ENCODE measurements at regions not wholly inside any gene's neighbourhood (a gene's known extent, or its start where the extent isn't known, plus 50 kb on each side); places are given as distances from the start of the nearest gene placed in this dataset.

- no peak for DNase-seq (ENCODE audit: extremely low read depth, low read depth)
Observed at GRCh38 chr21:19767546-19767945, 1230.7 kb upstream of the NCAM2 start.

GRCh38 chr21:19771881-19772280 is 1226.3 kb upstream of the NCAM2 start:
- DNase-seq (ENCODE audit: extremely low read depth, low read depth): no peak

- DNase-seq (ENCODE audit: extremely low read depth, low read depth): no peak
Observed at GRCh38 chr21:19776076-19776475, 1222.1 kb upstream of the NCAM2 start.

- no peak for DNase-seq (ENCODE audit: extremely low read depth, low read depth)
Observed at GRCh38 chr21:19781881-19782652, 1216.1 kb upstream of the NCAM2 start.

GRCh38 chr21:19785941-19786340 is 1212.3 kb upstream of the NCAM2 start:
- no peak for DNase-seq (ENCODE audit: extremely low read depth, low read depth)

- no peak for DNase-seq (ENCODE audit: extremely low read depth, low read depth)
Observed at GRCh38 chr21:19792004-19792403, 1206.2 kb upstream of the NCAM2 start.

- DNase-seq (ENCODE audit: extremely low read depth, low read depth): no peak
Observed at GRCh38 chr21:19807201-19807600, 1191.0 kb upstream of the NCAM2 start.

- DNase-seq (ENCODE audit: extremely low read depth, low read depth): no peak
Observed at GRCh38 chr21:19810779-19811178, 1187.4 kb upstream of the NCAM2 start.

- DNase-seq (ENCODE audit: extremely low read depth, low read depth): no peak
Observed at GRCh38 chr21:19830446-19830845, 1167.8 kb upstream of the NCAM2 start.

GRCh38 chr21:19832551-19832950 is 1165.7 kb upstream of the NCAM2 start:
- DNase-seq (ENCODE audit: extremely low read depth, low read depth): no peak

GRCh38 chr21:19833082-19833481 is 1165.1 kb upstream of the NCAM2 start:
- DNase-seq (ENCODE audit: extremely low read depth, low read depth): no peak

- DNase-seq (ENCODE audit: extremely low read depth, low read depth): no peak
Observed at GRCh38 chr21:19842601-19843000, 1155.6 kb upstream of the NCAM2 start.

GRCh38 chr21:19844334-19844733 is 1153.9 kb upstream of the NCAM2 start:
- no peak for DNase-seq (ENCODE audit: extremely low read depth, low read depth)

GRCh38 chr21:19850157-19850556 is 1148.1 kb upstream of the NCAM2 start:
- no peak for DNase-seq (ENCODE audit: extremely low read depth, low read depth)

GRCh38 chr21:19853061-19853460 is 1145.1 kb upstream of the NCAM2 start:
- DNase-seq (ENCODE audit: extremely low read depth, low read depth): no peak

- DNase-seq (ENCODE audit: extremely low read depth, low read depth): no peak
Observed at GRCh38 chr21:19853709-19854575, 1144.3 kb upstream of the NCAM2 start.

- DNase-seq (ENCODE audit: extremely low read depth, low read depth): no peak
Observed at GRCh38 chr21:19855522-19855921, 1142.7 kb upstream of the NCAM2 start.

GRCh38 chr21:19864476-19864875 is 1133.7 kb upstream of the NCAM2 start:
- DNase-seq (ENCODE audit: extremely low read depth, low read depth): no peak

GRCh38 chr21:19870682-19871081 is 1127.5 kb upstream of the NCAM2 start:
- DNase-seq (ENCODE audit: extremely low read depth, low read depth): no peak

GRCh38 chr21:19874521-19874920 is 1123.7 kb upstream of the NCAM2 start:
- DNase-seq (ENCODE audit: extremely low read depth, low read depth): no peak

GRCh38 chr21:19878133-19878532 is 1120.1 kb upstream of the NCAM2 start:
- DNase-seq (ENCODE audit: extremely low read depth, low read depth): no peak

GRCh38 chr21:19899645-19900044 is 1098.6 kb upstream of the NCAM2 start:
- no peak for DNase-seq (ENCODE audit: extremely low read depth, low read depth)

All from NCI-H460 (cell line).